ENCODE measurements at regions not wholly inside any gene's neighbourhood (a gene's known extent, or its start where the extent isn't known, plus 50 kb on each side); places are given as distances from the start of the nearest gene placed in this dataset.
A peak's percentile ranks its signal among the peaks of the same experiment; 100 is the strongest.

DNA sequence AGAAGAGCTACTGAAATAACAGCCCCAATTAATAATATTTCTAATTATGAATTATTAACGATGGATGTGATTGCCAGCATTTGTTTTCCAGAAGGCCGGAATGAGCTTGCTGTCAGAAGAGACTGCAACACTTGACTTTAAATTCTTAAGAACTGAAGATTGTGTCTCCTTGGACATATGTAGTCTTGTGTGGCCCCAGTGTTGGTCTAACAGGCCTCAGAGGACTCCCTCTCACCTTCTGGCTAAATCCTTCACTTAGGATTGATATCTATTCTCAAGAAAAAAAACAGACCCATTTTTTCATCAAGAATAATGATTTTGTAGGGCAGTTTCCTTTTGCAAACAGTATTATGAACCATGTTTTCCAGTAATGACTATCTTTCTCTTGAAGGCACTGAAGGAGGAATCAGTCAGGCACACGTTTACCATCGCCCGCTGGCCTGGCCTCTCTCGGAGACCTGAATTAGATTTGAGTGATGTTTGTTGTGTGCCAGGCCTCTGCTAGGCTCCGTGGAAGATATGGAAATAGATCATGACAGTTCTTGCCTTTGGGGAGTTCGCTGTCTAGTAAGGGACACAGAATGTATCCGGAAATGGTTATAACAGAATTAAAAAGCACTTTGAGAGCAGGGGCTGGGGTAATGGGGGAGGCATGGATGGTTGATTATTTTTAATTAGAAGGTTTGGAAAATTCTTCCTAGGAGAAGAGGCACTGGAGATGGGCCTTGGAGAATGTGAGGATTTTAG lies 258.0 kb downstream of the MYCN start:
- ATAC-seq (ENCODE audit: low read depth) (no peak), DNase-seq (ENCODE audit: low spot score) (no peak)
- TF ChIP-seq, protein P1, sequence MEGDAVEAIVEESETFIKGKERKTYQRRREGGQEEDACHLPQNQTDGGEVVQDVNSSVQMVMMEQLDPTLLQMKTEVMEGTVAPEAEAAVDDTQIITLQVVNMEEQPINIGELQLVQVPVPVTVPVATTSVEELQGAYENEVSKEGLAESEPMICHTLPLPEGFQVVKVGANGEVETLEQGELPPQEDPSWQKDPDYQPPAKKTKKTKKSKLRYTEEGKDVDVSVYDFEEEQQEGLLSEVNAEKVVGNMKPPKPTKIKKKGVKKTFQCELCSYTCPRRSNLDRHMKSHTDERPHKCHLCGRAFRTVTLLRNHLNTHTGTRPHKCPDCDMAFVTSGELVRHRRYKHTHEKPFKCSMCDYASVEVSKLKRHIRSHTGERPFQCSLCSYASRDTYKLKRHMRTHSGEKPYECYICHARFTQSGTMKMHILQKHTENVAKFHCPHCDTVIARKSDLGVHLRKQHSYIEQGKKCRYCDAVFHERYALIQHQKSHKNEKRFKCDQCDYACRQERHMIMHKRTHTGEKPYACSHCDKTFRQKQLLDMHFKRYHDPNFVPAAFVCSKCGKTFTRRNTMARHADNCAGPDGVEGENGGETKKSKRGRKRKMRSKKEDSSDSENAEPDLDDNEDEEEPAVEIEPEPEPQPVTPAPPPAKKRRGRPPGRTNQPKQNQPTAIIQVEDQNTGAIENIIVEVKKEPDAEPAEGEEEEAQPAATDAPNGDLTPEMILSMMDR (IDR thresholded peaks at IDR 0.05; ENCODE audit: poor library complexity, severe bottlenecking), result no peak
- Histone ChIP-seq H3K27ac (ENCODE audit: poor library complexity, severe bottlenecking) (no peak overlapping the region), H3K27me3 (ENCODE audit: insufficient read depth, poor library complexity, severe bottlenecking) (no peaks in the 10 kb centered on the region), H3K4me3 (ENCODE audit: severe bottlenecking) (no peak overlapping the region), H3K36me3 (ENCODE audit: low read depth) (no peaks in the 10 kb centered on the region), H3K4me1 (ENCODE audit: insufficient read depth, poor library complexity, severe bottlenecking) (peaks cover 5% of the 10 kb centered on the region), H3K9me3 (ENCODE audit: severe bottlenecking) (no peaks in the 10 kb centered on the region)

DNA sequence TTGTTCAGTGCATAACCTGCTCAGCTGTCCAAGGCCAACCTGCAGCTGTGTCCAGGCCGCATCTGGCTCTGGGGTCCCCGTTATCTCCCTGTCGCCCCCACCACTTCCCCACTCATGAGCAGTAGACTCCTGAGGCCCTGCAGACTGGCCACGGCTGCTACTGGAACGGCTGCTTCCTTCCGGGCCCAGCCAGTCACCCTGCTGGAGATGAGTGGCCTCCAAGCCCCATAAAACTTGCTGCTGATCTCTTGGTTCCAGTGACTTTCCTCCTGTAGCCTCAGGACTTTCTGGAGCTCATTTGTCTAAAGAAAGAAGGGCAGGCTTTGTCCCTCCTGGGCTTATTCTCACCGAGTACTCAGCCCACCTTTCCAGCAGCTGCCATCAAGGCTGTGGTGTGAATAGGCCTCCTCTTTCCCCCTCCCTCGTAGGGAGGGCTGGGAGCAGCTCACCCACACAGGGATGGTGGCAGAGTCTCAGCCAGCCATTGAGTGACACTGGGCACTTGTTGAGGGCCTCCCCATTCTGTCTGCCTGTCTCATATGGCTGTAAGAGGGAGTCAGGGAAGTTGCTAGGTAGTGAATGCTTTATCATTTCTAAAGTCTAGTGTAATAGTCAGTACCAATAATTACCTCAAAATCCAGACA lies 257.3 kb downstream of the MYCN start:
- Histone ChIP-seq H3K27ac (ENCODE audit: poor library complexity, severe bottlenecking) (no peak overlapping the region), H3K4me1 (ENCODE audit: insufficient read depth, poor library complexity, severe bottlenecking) (peaks cover 5% of the 10 kb centered on the region), H3K4me3 (ENCODE audit: severe bottlenecking) (no peak overlapping the region), H3K36me3 (ENCODE audit: low read depth) (no peaks in the 10 kb centered on the region), H3K9me3 (ENCODE audit: severe bottlenecking) (no peaks in the 10 kb centered on the region), H3K27me3 (ENCODE audit: insufficient read depth, poor library complexity, severe bottlenecking) (no peaks in the 10 kb centered on the region)
- TF ChIP-seq, protein P1 (IDR thresholded peaks at IDR 0.05; ENCODE audit: poor library complexity, severe bottlenecking), result no peak
- no peak for ATAC-seq (ENCODE audit: low read depth)
- no peak for DNase-seq (ENCODE audit: low spot score)

DNA sequence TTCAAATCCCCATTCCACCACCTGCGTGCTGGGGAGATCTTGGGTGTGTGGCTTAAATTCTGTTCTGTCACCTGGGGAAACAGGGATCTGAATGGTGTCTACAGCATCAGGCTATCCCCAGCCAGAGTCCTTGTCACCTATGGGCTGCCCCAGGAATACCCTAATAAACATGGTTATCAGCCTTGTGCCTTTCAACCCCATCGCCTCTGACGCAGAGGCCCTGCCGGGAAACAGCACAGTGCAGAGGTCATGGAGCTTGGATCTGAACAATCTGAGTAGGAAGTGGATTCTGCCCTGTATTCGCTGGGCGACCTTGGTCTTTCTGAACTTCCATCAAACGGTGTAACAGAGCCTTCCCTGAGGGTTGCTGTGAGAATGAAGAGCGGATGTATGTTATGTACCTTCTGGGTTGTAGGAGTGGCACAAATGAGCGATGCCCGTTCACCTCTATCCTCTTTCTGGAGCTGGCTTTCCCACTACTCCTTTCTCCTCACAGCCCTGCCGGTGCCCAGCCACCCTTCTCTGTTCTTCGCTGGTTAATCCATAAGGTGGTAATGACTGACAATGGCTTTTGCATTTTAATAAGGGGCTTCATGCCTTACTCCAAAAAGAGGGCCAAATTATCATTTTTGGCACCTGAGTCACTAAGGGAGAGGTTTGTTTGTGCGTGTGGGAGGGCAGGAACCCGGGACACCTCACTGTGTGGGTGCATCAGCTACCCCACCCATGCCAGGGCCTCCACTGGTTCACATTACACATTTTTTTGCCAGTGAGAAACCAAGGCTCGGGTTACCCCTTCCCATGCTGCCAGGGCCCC lies 256.5 kb downstream of the MYCN start:
- peak; percentile 73 for ATAC-seq (ENCODE audit: low read depth)
- no peak overlapping the region for H3K27ac ChIP-seq (ENCODE audit: poor library complexity, severe bottlenecking)

DNA sequence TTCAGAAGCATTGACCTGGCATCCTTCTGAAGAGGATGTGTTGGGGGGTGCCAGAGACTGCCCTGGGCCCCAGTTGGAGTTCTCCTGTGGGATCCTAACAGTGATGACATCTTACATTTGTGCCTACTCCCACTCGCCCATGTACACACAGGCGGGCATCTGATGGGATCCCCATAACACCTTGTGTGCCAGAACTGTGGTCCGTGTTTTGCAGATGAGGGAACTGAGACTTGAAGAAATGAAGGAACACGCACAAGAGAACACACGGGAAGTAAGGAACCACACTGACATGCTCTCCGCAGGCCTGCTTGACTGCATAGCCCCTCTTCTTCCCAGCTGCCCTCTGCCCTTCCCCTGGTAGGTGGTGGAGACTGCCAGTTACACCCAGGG lies 255.3 kb downstream of the MYCN start:
- H3K27me3 ChIP-seq (ENCODE audit: insufficient read depth, poor library complexity, severe bottlenecking), result no peaks in the 10 kb centered on the region

More for the DNA sequence above, 256.5 kb downstream of the MYCN start:
- no peak overlapping the region for H3K4me3 ChIP-seq (ENCODE audit: severe bottlenecking)
- DNase-seq (ENCODE audit: low spot score), result no peak
- TF ChIP-seq, protein P1 (IDR thresholded peaks at IDR 0.05; ENCODE audit: poor library complexity, severe bottlenecking), result no peak
- no peaks in the 10 kb centered on the region for H3K9me3 ChIP-seq (ENCODE audit: severe bottlenecking)
- no peaks in the 10 kb centered on the region for H3K27me3 ChIP-seq (ENCODE audit: insufficient read depth, poor library complexity, severe bottlenecking)
- H3K36me3 ChIP-seq (ENCODE audit: low read depth), result no peaks in the 10 kb centered on the region
- H3K4me1 ChIP-seq (ENCODE audit: insufficient read depth, poor library complexity, severe bottlenecking), result no peaks in the 10 kb centered on the region

More for the DNA sequence above, 255.3 kb downstream of the MYCN start:
- no peak for DNase-seq (ENCODE audit: low spot score)
- no peak for ATAC-seq (ENCODE audit: low read depth)
- Histone ChIP-seq H3K4me3 (ENCODE audit: severe bottlenecking) (no peak overlapping the region), H3K27ac (ENCODE audit: poor library complexity, severe bottlenecking) (no peak overlapping the region), H3K36me3 (ENCODE audit: low read depth) (no peaks in the 10 kb centered on the region), H3K9me3 (ENCODE audit: severe bottlenecking) (no peaks in the 10 kb centered on the region), H3K4me1 (ENCODE audit: insufficient read depth, poor library complexity, severe bottlenecking) (no peaks in the 10 kb centered on the region)
- TF ChIP-seq, protein P1 (IDR thresholded peaks at IDR 0.05; ENCODE audit: poor library complexity, severe bottlenecking), result no peak

Data from RWPE2 (cell line).